ENCODE measurements at regions not wholly inside any gene's neighbourhood (a gene's known extent, or its start where the extent isn't known, plus 50 kb on each side); places are given as distances from the start of the nearest gene placed in this dataset.

- Histone ChIP-seq H3K4me1 (ENCODE audit: control insufficient read depth in 3 of 3, insufficient read depth in 3 of 3, low read length in 3 of 3) (no peaks in the 10 kb centered on the region), H3K27ac (ENCODE audit: low read depth, low read length) (no peak overlapping the region), H3K36me3 (ENCODE audit: control insufficient read depth in 3 of 3, insufficient read depth in 3 of 3, low read length in 3 of 3) (no peaks in the 10 kb centered on the region), H3K27me3 (ENCODE audit: control insufficient read depth in 3 of 3, insufficient read depth in 3 of 3, low read length in 3 of 3) (no peaks in the 10 kb centered on the region), H3K4me3 (ENCODE audit: low read length in 3 of 3) (no peak overlapping the region), H3K9ac (ENCODE audit: low read depth in 1 of 3, low read length in 3 of 3) (no peak overlapping the region), H3K9me3 (ENCODE audit: control insufficient read depth in 3 of 3, low read length in 3 of 3) (no peaks in the 10 kb centered on the region)
These were observed 151.6 kb downstream of the CBLL2 start for GRCh38 chrX:22424122-22424915.

DNA sequence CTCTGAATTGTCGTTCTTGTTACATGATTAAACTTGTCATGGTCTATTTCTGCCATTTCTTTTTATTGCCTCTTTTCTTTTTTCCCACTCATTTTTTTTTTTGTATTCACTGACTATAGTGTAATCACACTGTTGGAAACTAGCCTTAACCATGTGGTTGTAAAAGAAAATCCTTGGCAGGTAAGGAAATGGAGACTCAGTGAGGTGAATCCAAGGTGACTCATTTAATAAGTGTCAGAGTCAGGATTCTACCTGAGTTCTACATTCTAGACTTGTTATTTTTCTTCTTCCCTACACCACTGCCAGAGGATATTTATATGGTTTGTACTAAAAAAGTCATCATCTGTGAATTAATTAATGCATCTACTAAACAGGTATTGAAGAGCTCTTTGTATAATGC, 152.2 kb downstream of the CBLL2 start:
- Histone ChIP-seq H3K4me3 (ENCODE audit: low read length in 3 of 3) (no peak overlapping the region), H3K9me3 (ENCODE audit: control insufficient read depth in 3 of 3, low read length in 3 of 3) (no peaks in the 10 kb centered on the region), H3K9ac (ENCODE audit: low read depth in 1 of 3, low read length in 3 of 3) (no peak overlapping the region), H3K4me1 (ENCODE audit: control insufficient read depth in 3 of 3, insufficient read depth in 3 of 3, low read length in 3 of 3) (no peaks in the 10 kb centered on the region), H3K27me3 (ENCODE audit: control insufficient read depth in 3 of 3, insufficient read depth in 3 of 3, low read length in 3 of 3) (no peaks in the 10 kb centered on the region), H3K27ac (ENCODE audit: low read depth, low read length) (no peak overlapping the region), H3K36me3 (ENCODE audit: control insufficient read depth in 3 of 3, insufficient read depth in 3 of 3, low read length in 3 of 3) (no peaks in the 10 kb centered on the region)

- H3K4me3 ChIP-seq (ENCODE audit: low read length in 3 of 3), result no peak overlapping the region
- H3K4me1 ChIP-seq (ENCODE audit: control insufficient read depth in 3 of 3, insufficient read depth in 3 of 3, low read length in 3 of 3), result no peaks in the 10 kb centered on the region
- H3K9me3 ChIP-seq (ENCODE audit: control insufficient read depth in 3 of 3, low read length in 3 of 3), result no peaks in the 10 kb centered on the region
- H3K27ac ChIP-seq (ENCODE audit: low read depth, low read length), result no peak overlapping the region
- no peak overlapping the region for H3K9ac ChIP-seq (ENCODE audit: low read depth in 1 of 3, low read length in 3 of 3)
- H3K27me3 ChIP-seq (ENCODE audit: control insufficient read depth in 3 of 3, insufficient read depth in 3 of 3, low read length in 3 of 3), result no peaks in the 10 kb centered on the region
- H3K36me3 ChIP-seq (ENCODE audit: control insufficient read depth in 3 of 3, insufficient read depth in 3 of 3, low read length in 3 of 3), result no peaks in the 10 kb centered on the region
These were observed 157.0 kb downstream of the CBLL2 start for GRCh38 chrX:22429704-22430103.

GRCh38 chrX:22430701-22431100, 158.0 kb downstream of the CBLL2 start:
- no peaks in the 10 kb centered on the region for H3K27me3 ChIP-seq (ENCODE audit: control insufficient read depth in 3 of 3, insufficient read depth in 3 of 3, low read length in 3 of 3)

GRCh38 chrX:22433292-22434070, 160.8 kb downstream of the CBLL2 start:
- Histone ChIP-seq H3K9me3 (ENCODE audit: control insufficient read depth in 3 of 3, low read length in 3 of 3) (no peaks in the 10 kb centered on the region), H3K27me3 (ENCODE audit: control insufficient read depth in 3 of 3, insufficient read depth in 3 of 3, low read length in 3 of 3) (no peaks in the 10 kb centered on the region), H3K4me1 (ENCODE audit: control insufficient read depth in 3 of 3, insufficient read depth in 3 of 3, low read length in 3 of 3) (no peaks in the 10 kb centered on the region), H3K9ac (ENCODE audit: low read depth in 1 of 3, low read length in 3 of 3) (no peak overlapping the region), H3K4me3 (ENCODE audit: low read length in 3 of 3) (no peak overlapping the region), H3K36me3 (ENCODE audit: control insufficient read depth in 3 of 3, insufficient read depth in 3 of 3, low read length in 3 of 3) (no peaks in the 10 kb centered on the region), H3K27ac (ENCODE audit: low read depth, low read length) (no peak overlapping the region)

More at GRCh38 chrX:22430701-22431100, 158.0 kb downstream of the CBLL2 start:
- no peaks in the 10 kb centered on the region for H3K4me1 ChIP-seq (ENCODE audit: control insufficient read depth in 3 of 3, insufficient read depth in 3 of 3, low read length in 3 of 3)
- H3K36me3 ChIP-seq (ENCODE audit: control insufficient read depth in 3 of 3, insufficient read depth in 3 of 3, low read length in 3 of 3), result no peaks in the 10 kb centered on the region
- no peak overlapping the region for H3K4me3 ChIP-seq (ENCODE audit: low read length in 3 of 3)
- no peaks in the 10 kb centered on the region for H3K9me3 ChIP-seq (ENCODE audit: control insufficient read depth in 3 of 3, low read length in 3 of 3)
- H3K27ac ChIP-seq (ENCODE audit: low read depth, low read length), result no peak overlapping the region
- no peak overlapping the region for H3K9ac ChIP-seq (ENCODE audit: low read depth in 1 of 3, low read length in 3 of 3)

DNA sequence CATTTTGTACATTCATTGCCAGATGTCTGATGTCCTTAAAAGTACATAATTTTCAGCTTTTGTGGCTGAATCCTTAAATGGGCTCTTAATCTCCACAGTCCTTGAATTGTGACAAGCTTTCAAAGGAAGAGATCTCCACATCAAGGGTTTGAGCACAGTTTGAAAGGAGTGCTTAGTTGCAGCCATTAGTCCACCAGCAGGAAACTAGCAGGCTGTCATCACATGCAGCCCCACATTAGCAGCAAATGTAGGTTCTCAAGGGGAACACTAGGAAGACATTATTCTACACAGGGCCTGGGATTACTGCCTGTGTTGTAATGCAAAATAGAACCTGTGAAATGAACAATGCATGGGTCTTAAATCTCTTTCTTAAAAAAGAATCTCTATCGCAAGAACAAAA, 173.2 kb downstream of the CBLL2 start:
- H3K4me1 ChIP-seq (ENCODE audit: control insufficient read depth in 3 of 3, insufficient read depth in 3 of 3, low read length in 3 of 3), result no peaks in the 10 kb centered on the region
- no peaks in the 10 kb centered on the region for H3K9me3 ChIP-seq (ENCODE audit: control insufficient read depth in 3 of 3, low read length in 3 of 3)
- no peaks in the 10 kb centered on the region for H3K27me3 ChIP-seq (ENCODE audit: control insufficient read depth in 3 of 3, insufficient read depth in 3 of 3, low read length in 3 of 3)
- H3K36me3 ChIP-seq (ENCODE audit: control insufficient read depth in 3 of 3, insufficient read depth in 3 of 3, low read length in 3 of 3), result no peaks in the 10 kb centered on the region
- no peak overlapping the region for H3K4me3 ChIP-seq (ENCODE audit: low read length in 3 of 3)
- H3K9ac ChIP-seq (ENCODE audit: low read depth in 1 of 3, low read length in 3 of 3), result no peak overlapping the region
- H3K27ac ChIP-seq (ENCODE audit: low read depth, low read length), result no peak overlapping the region

GRCh38 chrX:22462959-22463358, 190.2 kb downstream of the CBLL2 start:
- Histone ChIP-seq H3K9ac (ENCODE audit: low read depth in 1 of 3, low read length in 3 of 3) (no peak overlapping the region), H3K9me3 (ENCODE audit: control insufficient read depth in 3 of 3, low read length in 3 of 3) (no peaks in the 10 kb centered on the region), H3K4me3 (ENCODE audit: low read length in 3 of 3) (no peak overlapping the region), H3K27ac (ENCODE audit: low read depth, low read length) (no peak overlapping the region), H3K27me3 (ENCODE audit: control insufficient read depth in 3 of 3, insufficient read depth in 3 of 3, low read length in 3 of 3) (no peaks in the 10 kb centered on the region), H3K36me3 (ENCODE audit: control insufficient read depth in 3 of 3, insufficient read depth in 3 of 3, low read length in 3 of 3) (no peaks in the 10 kb centered on the region), H3K4me1 (ENCODE audit: control insufficient read depth in 3 of 3, insufficient read depth in 3 of 3, low read length in 3 of 3) (no peaks in the 10 kb centered on the region)

- Histone ChIP-seq H3K9ac (ENCODE audit: low read depth in 1 of 3, low read length in 3 of 3) (no peak overlapping the region), H3K4me1 (ENCODE audit: control insufficient read depth in 3 of 3, insufficient read depth in 3 of 3, low read length in 3 of 3) (no peaks in the 10 kb centered on the region), H3K9me3 (ENCODE audit: control insufficient read depth in 3 of 3, low read length in 3 of 3) (no peaks in the 10 kb centered on the region), H3K4me3 (ENCODE audit: low read length in 3 of 3) (no peak overlapping the region), H3K27ac (ENCODE audit: low read depth, low read length) (no peak overlapping the region), H3K27me3 (ENCODE audit: control insufficient read depth in 3 of 3, insufficient read depth in 3 of 3, low read length in 3 of 3) (no peaks in the 10 kb centered on the region), H3K36me3 (ENCODE audit: control insufficient read depth in 3 of 3, insufficient read depth in 3 of 3, low read length in 3 of 3) (no peaks in the 10 kb centered on the region)
These were observed 194.9 kb downstream of the CBLL2 start for GRCh38 chrX:22467571-22467970.

- Histone ChIP-seq H3K27ac (ENCODE audit: low read depth, low read length) (no peak overlapping the region), H3K4me3 (ENCODE audit: low read length in 3 of 3) (no peak overlapping the region), H3K9me3 (ENCODE audit: control insufficient read depth in 3 of 3, low read length in 3 of 3) (no peaks in the 10 kb centered on the region), H3K36me3 (ENCODE audit: control insufficient read depth in 3 of 3, insufficient read depth in 3 of 3, low read length in 3 of 3) (no peaks in the 10 kb centered on the region), H3K9ac (ENCODE audit: low read depth in 1 of 3, low read length in 3 of 3) (no peak overlapping the region), H3K4me1 (ENCODE audit: control insufficient read depth in 3 of 3, insufficient read depth in 3 of 3, low read length in 3 of 3) (no peaks in the 10 kb centered on the region), H3K27me3 (ENCODE audit: control insufficient read depth in 3 of 3, insufficient read depth in 3 of 3, low read length in 3 of 3) (no peaks in the 10 kb centered on the region)
These were observed 208.7 kb downstream of the CBLL2 start for GRCh38 chrX:22481436-22481835.

DNA sequence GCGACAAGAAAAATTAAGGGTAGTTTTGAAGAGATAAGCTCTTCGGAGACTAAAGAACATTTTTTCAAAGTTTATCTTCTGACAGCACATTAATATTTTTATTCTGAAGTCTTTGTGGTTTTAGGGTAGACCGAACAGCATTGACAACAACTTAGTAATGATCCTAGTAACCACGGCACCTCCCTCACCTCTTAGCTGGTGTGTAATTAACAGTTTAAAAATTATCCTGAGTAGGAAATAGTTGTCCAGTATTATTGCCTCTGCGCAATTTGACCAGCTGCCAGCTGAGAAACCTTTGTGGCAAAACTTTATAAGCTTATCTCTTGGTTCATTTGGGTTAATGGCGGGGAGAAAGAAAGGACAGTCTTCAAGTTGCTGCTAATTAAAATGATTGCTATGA, 213.6 kb downstream of the CBLL2 start:
- Histone ChIP-seq H3K9ac (ENCODE audit: low read depth in 1 of 3, low read length in 3 of 3) (no peak overlapping the region), H3K36me3 (ENCODE audit: control insufficient read depth in 3 of 3, insufficient read depth in 3 of 3, low read length in 3 of 3) (no peaks in the 10 kb centered on the region), H3K27me3 (ENCODE audit: control insufficient read depth in 3 of 3, insufficient read depth in 3 of 3, low read length in 3 of 3) (no peaks in the 10 kb centered on the region), H3K9me3 (ENCODE audit: control insufficient read depth in 3 of 3, low read length in 3 of 3) (no peaks in the 10 kb centered on the region), H3K4me3 (ENCODE audit: low read length in 3 of 3) (no peak overlapping the region), H3K27ac (ENCODE audit: low read depth, low read length) (no peak overlapping the region), H3K4me1 (ENCODE audit: control insufficient read depth in 3 of 3, insufficient read depth in 3 of 3, low read length in 3 of 3) (no peaks in the 10 kb centered on the region)

Data from skeletal muscle tissue (tissue), 3 donors.